OCI-LY1 (cell line): ENCODE measurements at regions not wholly inside any gene's neighbourhood (a gene's known extent, or its start where the extent isn't known, plus 50 kb on each side); places are given as distances from the start of the nearest gene placed in this dataset.

Source experiments
- EZH2 ChIP-seq: fragments of 200-600 bp; sonication (generic), shearing (Covaris generic); IDR thresholded peaks from 2 replicates; pipeline ENCODE4 v1.8.0; 2017; ENCODE audit warnings: borderline replicate concordance, mixed run types, mild to moderate bottlenecking, antibody characterized with exemption, low read length, moderate library complexity, mixed read lengths
- TF ChIP-seq, protein P1 (sequence below): fragments of 200-600 bp; sonication (generic), shearing (Covaris generic); IDR thresholded peaks from 2 replicates; pipeline ENCODE4 v1.5.1; 2017; ENCODE audit warnings: mild to moderate bottlenecking, antibody characterized with exemption, low read length, moderate library complexity, mixed read lengths

GRCh38 chr4:181105487-181105886 lies 1137.7 kb upstream of the TENM3 start:
- TF ChIP-seq, protein P1, sequence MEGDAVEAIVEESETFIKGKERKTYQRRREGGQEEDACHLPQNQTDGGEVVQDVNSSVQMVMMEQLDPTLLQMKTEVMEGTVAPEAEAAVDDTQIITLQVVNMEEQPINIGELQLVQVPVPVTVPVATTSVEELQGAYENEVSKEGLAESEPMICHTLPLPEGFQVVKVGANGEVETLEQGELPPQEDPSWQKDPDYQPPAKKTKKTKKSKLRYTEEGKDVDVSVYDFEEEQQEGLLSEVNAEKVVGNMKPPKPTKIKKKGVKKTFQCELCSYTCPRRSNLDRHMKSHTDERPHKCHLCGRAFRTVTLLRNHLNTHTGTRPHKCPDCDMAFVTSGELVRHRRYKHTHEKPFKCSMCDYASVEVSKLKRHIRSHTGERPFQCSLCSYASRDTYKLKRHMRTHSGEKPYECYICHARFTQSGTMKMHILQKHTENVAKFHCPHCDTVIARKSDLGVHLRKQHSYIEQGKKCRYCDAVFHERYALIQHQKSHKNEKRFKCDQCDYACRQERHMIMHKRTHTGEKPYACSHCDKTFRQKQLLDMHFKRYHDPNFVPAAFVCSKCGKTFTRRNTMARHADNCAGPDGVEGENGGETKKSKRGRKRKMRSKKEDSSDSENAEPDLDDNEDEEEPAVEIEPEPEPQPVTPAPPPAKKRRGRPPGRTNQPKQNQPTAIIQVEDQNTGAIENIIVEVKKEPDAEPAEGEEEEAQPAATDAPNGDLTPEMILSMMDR, result no peak
- no peak for TF ChIP-seq EZH2
